GM18519 (cell line): ENCODE measurements at regions not wholly inside any gene's neighbourhood (a gene's known extent, or its start where the extent isn't known, plus 50 kb on each side); places are given as distances from the start of the nearest gene placed in this dataset.
"Not testable (repeated sequence)": the region's sequence is repeated elsewhere in the genome, so short reads cannot be mapped to it uniquely, and the experiment has no call there.

Experiments used
- ATAC-seq: cut with Tn5 transposase; IDR thresholded peaks from one replicate; pipeline ENCODE4 v1.9.1; 2021; ENCODE audit warnings: mild to moderate bottlenecking, moderate library complexity; ENCODE audit not compliant: unreplicated experiment, low FRiP score

DNA sequence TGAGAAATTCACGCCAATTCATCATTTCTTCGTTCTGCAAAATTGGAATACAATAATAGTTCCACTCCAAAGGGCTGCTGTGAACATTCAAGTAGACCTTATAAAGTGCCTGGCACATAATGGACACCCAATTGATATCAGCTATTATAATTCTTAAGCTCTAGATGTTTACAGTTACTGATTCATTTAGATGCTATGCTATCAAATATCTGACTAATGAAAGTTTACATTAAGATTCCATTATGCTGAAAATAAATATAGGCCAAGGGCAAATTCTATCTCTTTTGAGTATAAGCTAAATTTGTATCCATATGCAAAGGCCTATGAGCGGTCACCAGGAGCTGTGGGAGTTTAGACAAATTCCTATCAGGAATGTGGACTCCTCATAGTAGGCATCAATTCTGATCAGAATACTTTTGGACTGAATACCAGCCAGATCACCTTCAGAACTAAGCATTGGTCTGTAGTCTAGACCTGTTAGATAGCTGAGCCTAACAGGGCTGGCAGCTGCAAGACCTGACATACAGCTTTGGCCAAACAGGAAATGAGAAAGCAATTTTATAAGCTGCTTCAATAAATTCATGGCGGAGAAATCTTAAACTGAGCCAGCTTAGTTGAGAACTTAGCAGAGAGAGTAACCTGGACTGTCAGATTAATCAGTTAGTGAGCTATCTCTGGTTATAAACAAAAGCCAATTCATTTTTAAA, 384.3 kb upstream of the ACTRT1 start:
- ATAC-seq, result no peak

DNA sequence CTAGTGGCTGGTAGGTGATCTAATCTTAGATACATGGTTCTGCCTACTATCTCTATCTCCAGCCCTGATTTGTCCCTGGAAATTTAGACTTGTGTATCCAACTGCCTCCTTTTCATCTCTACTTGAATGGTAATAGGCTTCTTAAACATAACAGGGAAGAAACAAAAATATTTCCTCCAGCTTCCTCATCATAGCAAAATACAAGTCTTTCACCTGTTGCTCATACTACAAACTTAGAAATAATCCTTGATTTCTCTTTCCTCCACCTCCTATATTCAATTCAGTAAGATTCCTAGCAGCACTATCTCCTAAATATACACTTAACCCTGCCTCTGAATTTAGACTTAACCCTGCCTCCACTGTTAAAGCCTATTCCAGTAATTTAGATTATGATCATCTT, 373.3 kb upstream of the ACTRT1 start:
- ATAC-seq, result no peak

DNA sequence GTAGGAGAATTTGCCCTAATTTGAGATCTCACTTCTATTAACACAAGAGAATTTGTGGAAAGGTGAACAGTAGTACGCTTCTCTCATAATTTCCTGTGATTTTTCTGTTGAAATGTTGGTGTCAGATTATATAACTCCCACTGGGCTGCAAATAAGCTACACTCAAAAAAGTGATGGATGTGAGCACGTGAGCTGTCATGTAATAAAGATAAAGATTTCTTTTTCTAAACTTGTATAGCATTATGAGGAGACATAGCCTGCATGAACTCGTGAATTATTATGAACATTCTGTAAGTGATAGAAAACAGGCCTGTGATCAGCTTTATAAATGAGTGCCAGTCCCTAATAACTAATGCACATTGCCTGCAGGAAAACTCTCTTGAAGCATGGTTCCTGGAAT, 356.6 kb upstream of the ACTRT1 start:
- ATAC-seq, result no peak

DNA sequence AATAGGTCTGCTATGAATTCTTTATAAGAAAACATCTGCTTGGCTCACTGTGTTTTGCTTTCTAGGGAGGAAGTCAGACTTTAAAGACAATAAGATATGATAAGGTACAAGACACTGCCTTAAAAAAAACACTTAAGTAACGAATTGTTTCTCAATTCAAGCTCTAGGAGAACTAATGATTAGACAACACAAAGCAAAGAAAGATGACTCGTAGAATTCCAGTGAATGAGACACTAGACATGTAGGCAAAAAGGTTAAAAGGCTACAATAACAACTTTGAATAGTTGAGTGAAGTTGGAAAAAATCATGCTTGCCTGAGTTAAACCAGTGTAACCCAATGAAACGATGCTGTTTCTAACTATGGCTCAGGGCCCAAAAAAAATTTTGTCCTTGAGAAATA, 344.4 kb upstream of the ACTRT1 start:
- no peak for ATAC-seq

- ATAC-seq, result not testable (repeated sequence)
These were observed 331.6 kb upstream of the ACTRT1 start for GRCh38 chrX:128383846-128384245.

DNA sequence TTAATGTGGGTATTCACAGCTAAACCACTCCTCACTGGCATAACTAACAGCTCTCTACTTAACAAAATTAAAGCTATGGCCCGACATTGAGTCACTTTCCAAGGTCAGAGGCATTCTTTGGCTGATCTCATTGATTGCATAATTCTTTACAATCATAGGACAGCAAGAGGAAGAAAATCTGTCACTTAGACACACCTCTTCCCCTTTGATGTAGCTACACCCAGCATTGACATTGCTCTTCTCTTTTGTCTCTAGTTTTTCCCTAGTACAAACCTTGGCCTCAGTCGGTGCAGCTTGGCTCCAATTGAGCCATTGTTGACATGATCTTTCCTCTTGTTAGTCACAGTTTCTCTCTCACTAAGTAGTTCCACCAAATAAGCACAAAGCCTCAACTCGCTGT, 313.3 kb upstream of the ACTRT1 start:
- no peak for ATAC-seq

- no peak for ATAC-seq
These were observed 283.5 kb upstream of the ACTRT1 start for GRCh38 chrX:128335671-128336070.

DNA sequence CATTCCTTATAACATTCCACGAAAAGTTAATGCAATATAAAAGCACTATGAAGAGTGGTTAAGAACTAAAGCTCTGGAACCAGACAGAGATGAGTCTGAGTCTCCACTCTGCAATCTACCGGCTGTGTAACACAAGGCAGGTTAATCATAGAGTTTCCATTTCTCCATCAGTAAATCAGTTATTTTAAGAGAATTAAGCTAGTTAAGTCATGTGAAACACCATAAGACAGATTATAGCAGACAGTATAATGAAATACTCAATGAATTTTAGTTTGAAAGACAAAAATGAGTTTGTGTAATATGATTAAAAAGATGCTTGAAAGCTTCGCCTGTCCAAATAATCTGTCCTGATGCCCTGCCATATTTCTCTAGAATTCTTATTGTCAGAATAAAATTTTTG, 282.6 kb upstream of the ACTRT1 start:
- no peak for ATAC-seq

- no peak for ATAC-seq
These were observed 258.7 kb upstream of the ACTRT1 start for GRCh38 chrX:128310912-128311311.

DNA sequence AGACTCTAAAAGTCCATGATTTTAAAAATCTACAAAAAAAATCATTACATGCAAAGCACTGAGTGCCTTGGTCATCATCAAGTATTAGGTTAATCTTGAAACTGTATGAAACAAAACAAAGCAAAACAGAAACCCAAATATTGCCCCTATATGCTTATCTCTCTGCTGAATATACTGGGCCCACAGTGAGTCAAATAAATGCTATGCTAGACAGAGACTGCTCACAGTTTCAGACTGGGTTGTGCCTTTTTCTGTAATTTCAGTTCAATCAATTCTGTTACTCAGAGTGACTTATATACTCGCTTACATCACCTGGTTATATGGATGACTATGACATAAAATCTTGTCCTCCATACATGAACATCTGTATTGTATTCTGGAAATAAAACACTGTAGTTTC, 257.1 kb upstream of the ACTRT1 start:
- no peak for ATAC-seq

DNA sequence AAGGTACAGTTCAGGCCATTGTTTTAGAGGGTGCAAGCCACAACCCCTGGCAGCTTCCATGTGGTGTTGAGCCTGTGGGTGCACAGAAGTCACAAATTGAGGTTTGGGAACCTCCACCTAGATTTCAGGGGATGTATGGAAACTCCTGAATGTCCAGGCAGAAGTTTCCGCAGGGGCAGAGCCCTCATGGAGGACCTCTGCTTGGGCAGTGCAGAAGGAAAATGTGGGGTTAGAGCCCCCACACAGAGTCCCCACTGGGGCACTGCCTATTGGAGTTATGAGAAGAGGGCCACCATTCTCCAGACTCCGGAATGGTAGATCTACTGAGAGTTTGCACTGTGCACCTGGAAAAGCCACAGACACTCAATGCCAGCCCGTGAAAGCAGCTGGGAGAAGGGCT, 242.0 kb upstream of the ACTRT1 start:
- no peak for ATAC-seq

DNA sequence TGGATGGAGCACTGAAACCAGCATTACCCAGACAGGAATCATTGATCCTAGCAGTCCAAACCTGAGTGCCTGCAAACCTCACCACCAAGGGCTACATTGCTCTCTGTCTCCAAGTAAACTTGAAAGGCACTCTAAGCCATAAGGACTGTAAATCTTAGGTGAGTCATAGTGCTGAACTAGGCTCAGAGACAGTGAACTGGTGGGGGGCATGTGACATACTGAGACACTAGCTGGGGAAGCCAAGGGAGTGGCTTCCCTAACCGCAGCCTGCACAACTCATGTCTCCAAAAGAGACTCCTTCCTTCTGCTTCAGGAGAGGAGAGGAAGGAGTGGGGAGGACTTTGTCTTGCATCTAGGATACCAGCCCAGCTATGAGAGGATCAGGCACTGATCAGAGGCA, 235.5 kb upstream of the ACTRT1 start:
- ATAC-seq, result no peak

GRCh38 chrX:128250621-128251020, 198.4 kb upstream of the ACTRT1 start:
- no peak for ATAC-seq

- no peak for ATAC-seq
These were observed 164.2 kb upstream of the ACTRT1 start for GRCh38 chrX:128216364-128216763.

GRCh38 chrX:128165884-128166408, 113.7 kb upstream of the ACTRT1 start:
- no peak for ATAC-seq

- no peak for ATAC-seq
These were observed 104.0 kb upstream of the ACTRT1 start for GRCh38 chrX:128156204-128156603.

- ATAC-seq, result no peak
These were observed 90.5 kb upstream of the ACTRT1 start for GRCh38 chrX:128142745-128143144.

DNA sequence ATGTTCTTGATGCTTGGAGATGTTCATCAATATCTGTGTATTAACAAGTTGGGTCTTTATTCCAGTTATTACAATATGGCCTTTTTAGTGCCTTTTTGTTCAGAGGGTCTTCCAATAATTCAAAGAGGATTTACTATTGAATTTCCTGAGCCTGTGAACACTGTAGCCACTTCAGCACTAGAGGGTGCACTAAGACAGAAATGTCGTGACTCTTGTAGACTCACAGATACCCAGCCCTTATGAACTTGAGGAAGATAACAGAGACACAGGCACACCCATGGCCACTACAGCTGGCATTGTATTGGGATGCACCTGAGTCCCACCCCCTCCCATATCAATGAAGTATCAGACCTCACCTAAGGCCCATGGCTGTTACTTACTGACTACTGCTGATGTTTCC, 54.4 kb upstream of the ACTRT1 start:
- no peak for ATAC-seq

DNA sequence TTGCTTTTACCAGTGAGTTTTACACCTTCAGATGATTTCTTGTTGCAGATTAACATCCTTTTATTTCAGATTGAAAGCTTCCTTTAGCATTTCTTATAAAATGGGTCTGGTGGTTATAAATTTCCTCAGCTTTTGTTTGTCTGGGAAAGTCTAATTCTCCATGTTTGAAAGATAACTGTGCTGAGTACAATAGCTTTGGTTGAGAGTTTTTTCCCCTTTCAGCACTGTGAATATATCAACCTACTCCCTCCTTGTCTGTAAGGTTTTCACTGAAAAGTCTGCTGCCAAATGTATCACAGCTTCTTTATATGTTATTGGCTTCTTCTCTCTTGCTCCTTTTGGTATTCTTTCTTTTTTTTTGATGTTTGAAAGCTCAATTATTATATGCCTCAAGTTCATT, 53.5 kb upstream of the ACTRT1 start:
- ATAC-seq, result no peak
